AG04449 (cell line): ENCODE measurements at regions not wholly inside any gene's neighbourhood (a gene's known extent, or its start where the extent isn't known, plus 50 kb on each side); places are given as distances from the start of the nearest gene placed in this dataset.

Source experiments
- CTCF ChIA-PET: fragments of 350-600 bp; formaldehyde crosslinking; extraction: SDS; loops from one replicate; lab custom pipeline; 2021; ENCODE audit warnings: antibody characterized with exemption; lab: Yijun Ruan, JAX
- POLR2A ChIA-PET: fragments of 400-600, 350-600 bp; formaldehyde crosslinking; extraction: SDS; loops from one replicate; lab custom pipeline; 2020; ENCODE audit warnings: antibody characterized with exemption, inconsistent platforms; lab: Yijun Ruan, JAX
- DNase-seq: peaks from one replicate; pipeline ENCODE4 v3.0.0-alpha.2; 2010; ENCODE audit warnings: low read depth, low spot score
- H3K4me3 ChIP-seq: 2 replicates; pipeline ENCODE4 v1.5.1; 2011; ENCODE audit warnings: low read depth, mild to moderate bottlenecking, control low read depth, low read length
- CTCF ChIP-seq: IDR thresholded peaks from one replicate; pipeline ENCODE4 v1.5.1; 2011; ENCODE audit warnings: mild to moderate bottlenecking, moderate library complexity, low read length, control low read depth, inconsistent platforms; ENCODE audit not compliant: insufficient read depth; ENCODE audit errors: missing control alignments

GRCh38 chr12:77710209-77710608 is 120.5 kb upstream of the NAV3 start:
- no peak for DNase-seq
- CTCF ChIA-PET = interaction anchor here (1.3 to 1.6 kb wide), 3 partner anchors 13 to 215 kb away, joined by 4 to 8 read pairs (median 4); no protein-coding TSS in a partner anchor

GRCh38 chr12:77697126-77697525 is 133.6 kb upstream of the NAV3 start:
- ChIA-PET POLR2A (no interaction called here), CTCF (interaction anchor here (1.1 to 2.0 kb wide), 4 partner anchors 10 to 686 kb away, joined by 4 to 11 read pairs (median 6); no protein-coding TSS in a partner anchor)
- DNase-seq = no peak
- H3K4me3 ChIP-seq = no peak overlapping the region
- TF ChIP-seq CTCF = no peak

More at GRCh38 chr12:77710209-77710608, 120.5 kb upstream of the NAV3 start:
- TF ChIP-seq CTCF = no peak
- POLR2A ChIA-PET = no interaction called here
- no peak overlapping the region for H3K4me3 ChIP-seq

- CTCF ChIA-PET = interaction anchor here (1.1 to 2.0 kb wide), 4 partner anchors 11 to 685 kb away, joined by 3 to 11 read pairs (median 6); no protein-coding TSS in a partner anchor
- no peak for DNase-seq
- POLR2A ChIA-PET = no interaction called here
These were observed 134.5 kb upstream of the NAV3 start for GRCh38 chr12:77696183-77696582.

GRCh38 chr12:77689510-77690086 is 141.1 kb upstream of the NAV3 start:
- no peak for TF ChIP-seq CTCF
- POLR2A ChIA-PET = no interaction called here
- H3K4me3 ChIP-seq = no peak overlapping the region
- CTCF ChIA-PET = interaction anchor here (0.8 to 1.3 kb wide), 3 partner anchors 235 to 555 kb away, joined by 3 to 4 read pairs (median 3); no protein-coding TSS in a partner anchor
- DNase-seq = no peak

More at GRCh38 chr12:77696183-77696582, 134.5 kb upstream of the NAV3 start:
- H3K4me3 ChIP-seq = no peak overlapping the region
- no peak for TF ChIP-seq CTCF

- DNase-seq = no peak
- H3K4me3 ChIP-seq = no peak overlapping the region
- no peak for TF ChIP-seq CTCF
- CTCF ChIA-PET = interaction anchor here (0.8 to 4.1 kb wide), 11 partner anchors 10 to 655 kb away, joined by 3 to 93 read pairs (median 4); no protein-coding TSS in a partner anchor
- POLR2A ChIA-PET = no interaction called here
These were observed 143.4 kb upstream of the NAV3 start for GRCh38 chr12:77687321-77687720.

- CTCF ChIA-PET = interaction anchor here (0.8 to 4.1 kb wide), 13 partner anchors 10 to 654 kb away, joined by 3 to 93 read pairs (median 4); no protein-coding TSS in a partner anchor
- DNase-seq = no peak
- POLR2A ChIA-PET = no interaction called here
- H3K4me3 ChIP-seq = no peak overlapping the region
- peak; percentile 13 for TF ChIP-seq CTCF
These were observed 143.9 kb upstream of the NAV3 start for GRCh38 chr12:77686760-77687159.
